ENCODE measurements at regions not wholly inside any gene's neighbourhood (a gene's known extent, or its start where the extent isn't known, plus 50 kb on each side); places are given as distances from the start of the nearest gene placed in this dataset.

DNA sequence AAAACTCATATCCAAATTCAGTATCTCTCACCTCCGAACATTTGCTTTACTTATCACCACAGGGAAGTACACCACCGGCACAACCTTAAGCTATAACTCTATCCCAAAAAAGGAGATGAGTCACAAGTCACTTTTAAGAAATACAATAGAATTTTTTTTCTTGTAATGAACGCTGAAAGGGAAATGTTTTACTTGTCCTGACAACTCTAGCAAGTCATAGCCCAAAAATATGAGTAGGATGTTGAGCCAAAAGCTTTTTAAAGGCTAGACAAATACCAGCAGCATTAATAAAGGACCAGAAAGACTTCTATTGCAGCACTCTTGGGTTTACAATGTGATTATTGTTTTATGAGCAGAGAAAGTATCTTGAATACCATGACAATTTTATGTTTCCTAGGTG is 147.3 kb upstream of the FST start:
- no peak for DNase-seq (ENCODE audit: low spot score in 2 of 2)
- H3K4me3 ChIP-seq: no peak overlapping the region
- H3K4me1 ChIP-seq: no peaks in the 10 kb centered on the region
- H3K9me3 ChIP-seq: no peaks in the 10 kb centered on the region
- H3K36me3 ChIP-seq (replicated peaks): no peaks in the 10 kb centered on the region
- no peaks in the 10 kb centered on the region for H3K27me3 ChIP-seq (ENCODE audit: low read depth)
- in situ Hi-C loops (cut with MboI; ENCODE audit: low sequenced_read_pairs): no loop called here

GRCh38 chr5:53334431-53334941 is 145.9 kb upstream of the FST start:
- no peak for DNase-seq (ENCODE audit: low spot score in 2 of 2)
- H3K9me3 ChIP-seq: no peaks in the 10 kb centered on the region
- no peaks in the 10 kb centered on the region for H3K27me3 ChIP-seq (ENCODE audit: low read depth)
- H3K4me1 ChIP-seq: no peaks in the 10 kb centered on the region
- H3K4me3 ChIP-seq: no peak overlapping the region
- in situ Hi-C loops (cut with MboI; ENCODE audit: low sequenced_read_pairs): no loop called here
- no peaks in the 10 kb centered on the region for H3K36me3 ChIP-seq (replicated peaks)

- H3K4me1 ChIP-seq: no peaks in the 10 kb centered on the region
- H3K9me3 ChIP-seq: no peaks in the 10 kb centered on the region
- DNase-seq (ENCODE audit: low spot score in 2 of 2): no peak
- in situ Hi-C loops (cut with MboI; ENCODE audit: low sequenced_read_pairs): no loop called here
- H3K4me3 ChIP-seq: no peak overlapping the region
- H3K36me3 ChIP-seq (replicated peaks): no peaks in the 10 kb centered on the region
- no peaks in the 10 kb centered on the region for H3K27me3 ChIP-seq (ENCODE audit: low read depth)
Measured at GRCh38 chr5:53335115-53335514, 145.3 kb upstream of the FST start.

DNA sequence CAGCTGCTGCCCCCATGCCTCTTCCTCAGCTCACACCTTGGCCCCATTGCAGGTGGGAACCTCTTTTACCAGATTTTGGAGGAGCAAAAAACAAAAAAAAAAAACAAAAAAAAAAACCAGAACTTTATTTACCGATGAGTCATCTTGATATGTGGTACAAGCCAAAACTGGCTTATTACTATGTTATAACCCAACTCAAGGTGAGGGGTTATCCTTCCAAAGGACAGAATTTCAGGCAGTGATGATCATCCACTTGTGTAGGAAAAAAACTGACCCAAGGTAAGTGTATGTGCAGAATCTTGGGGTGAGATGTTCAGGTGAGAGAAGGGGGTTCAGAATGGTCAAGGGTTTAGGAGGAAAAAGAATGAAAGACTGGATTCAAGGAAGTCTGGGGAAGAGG is 142.6 kb upstream of the FST start:
- Histone ChIP-seq H3K4me1 (no peaks in the 10 kb centered on the region), H3K27me3 (ENCODE audit: low read depth) (no peaks in the 10 kb centered on the region), H3K9me3 (no peaks in the 10 kb centered on the region), H3K36me3 (replicated peaks) (no peaks in the 10 kb centered on the region), H3K4me3 (no peak overlapping the region)
- in situ Hi-C loops (cut with MboI; ENCODE audit: low sequenced_read_pairs): no loop called here
- no peak for DNase-seq (ENCODE audit: low spot score in 2 of 2)

DNA sequence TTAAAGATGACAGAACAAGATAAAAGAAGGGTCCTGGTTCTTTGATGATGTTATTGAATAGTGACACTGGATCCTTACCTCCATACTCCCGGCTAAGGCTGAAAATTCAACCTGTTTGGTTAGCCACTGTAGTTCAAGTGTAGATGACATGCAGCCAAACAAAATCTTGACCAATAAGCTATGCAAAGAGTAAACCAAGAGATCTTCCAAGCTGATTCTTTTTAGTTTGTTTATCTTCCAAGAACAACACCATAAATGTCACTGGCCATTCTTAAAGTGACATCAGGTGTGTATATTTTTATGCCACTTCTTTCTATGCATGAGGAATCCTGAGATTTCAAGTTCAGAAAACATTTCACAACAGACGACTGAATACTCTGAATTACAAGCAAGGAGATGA is 141.5 kb upstream of the FST start:
- Histone ChIP-seq H3K4me3 (no peak overlapping the region), H3K36me3 (replicated peaks) (no peaks in the 10 kb centered on the region), H3K4me1 (no peaks in the 10 kb centered on the region), H3K27me3 (ENCODE audit: low read depth) (no peaks in the 10 kb centered on the region), H3K9me3 (no peaks in the 10 kb centered on the region)
- in situ Hi-C loops (cut with MboI; ENCODE audit: low sequenced_read_pairs): no loop called here
- DNase-seq (ENCODE audit: low spot score in 2 of 2): no peak

DNA sequence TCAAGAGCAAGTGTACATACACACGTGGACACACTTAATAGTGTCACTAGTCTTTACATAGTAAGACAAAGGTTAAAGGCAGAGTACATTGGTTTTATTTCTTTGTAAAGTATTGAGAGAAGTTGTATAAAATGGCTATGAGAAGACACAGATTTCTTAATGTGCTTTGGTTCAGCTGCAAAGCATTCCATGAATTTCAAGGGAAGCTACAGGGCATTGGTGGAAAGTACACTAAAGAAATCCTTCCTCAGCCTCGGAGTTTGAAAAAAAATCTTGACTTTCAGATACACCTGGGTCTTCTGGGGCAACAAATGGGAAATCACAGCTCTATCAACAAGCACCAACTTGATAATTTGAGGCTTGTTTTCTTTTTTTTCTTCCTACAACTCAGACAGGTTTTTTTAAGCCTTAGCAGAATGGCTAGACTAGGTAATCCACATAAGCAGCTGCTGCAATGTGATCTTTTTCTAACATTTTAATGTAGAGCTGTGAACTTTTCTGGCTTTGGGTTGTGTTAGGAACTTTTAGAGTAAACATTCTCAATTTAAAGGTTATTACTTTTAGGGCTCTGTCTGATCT is 140.4 kb upstream of the FST start:
- in situ Hi-C loops (cut with MboI; ENCODE audit: low sequenced_read_pairs): no loop called here
- H3K36me3 ChIP-seq (replicated peaks): no peaks in the 10 kb centered on the region
- DNase-seq (ENCODE audit: low spot score in 2 of 2): no peak
- H3K27me3 ChIP-seq (ENCODE audit: low read depth): no peaks in the 10 kb centered on the region
- no peaks in the 10 kb centered on the region for H3K9me3 ChIP-seq
- H3K4me3 ChIP-seq: no peak overlapping the region
- H3K4me1 ChIP-seq: no peaks in the 10 kb centered on the region

- Histone ChIP-seq H3K4me3 (no peak overlapping the region), H3K36me3 (replicated peaks) (no peaks in the 10 kb centered on the region), H3K9me3 (no peaks in the 10 kb centered on the region), H3K4me1 (no peaks in the 10 kb centered on the region), H3K27me3 (ENCODE audit: low read depth) (no peaks in the 10 kb centered on the region)
- DNase-seq (ENCODE audit: low spot score in 2 of 2): no peak
- in situ Hi-C loops (cut with MboI; ENCODE audit: low sequenced_read_pairs): no loop called here
Measured at GRCh38 chr5:53340956-53341750, 139.3 kb upstream of the FST start.

DNA sequence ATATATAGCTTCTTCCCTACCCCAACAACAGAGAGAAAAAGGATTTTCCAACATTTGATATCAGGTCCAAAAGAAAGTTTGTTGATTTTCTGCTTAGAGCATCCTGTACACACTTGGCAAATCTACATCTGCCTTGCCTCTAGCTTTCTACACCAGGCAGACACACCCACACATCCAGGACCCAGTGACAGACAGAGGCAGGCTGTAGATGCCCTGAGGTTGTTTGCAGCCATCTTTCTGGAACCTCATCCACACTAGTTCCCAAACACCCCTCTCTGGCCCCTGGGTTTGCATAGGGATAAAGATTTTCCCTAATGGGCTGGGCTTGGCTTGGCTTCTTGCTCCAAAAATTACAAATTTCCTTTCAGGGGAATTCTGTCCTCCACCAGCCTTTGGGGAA is 138.2 kb upstream of the FST start:
- in situ Hi-C loops (cut with MboI; ENCODE audit: low sequenced_read_pairs): no loop called here

GRCh38 chr5:53343187-53343586 is 137.2 kb upstream of the FST start:
- DNase-seq (ENCODE audit: low spot score in 2 of 2): no peak
- Histone ChIP-seq H3K4me1 (no peaks in the 10 kb centered on the region), H3K36me3 (replicated peaks) (no peaks in the 10 kb centered on the region), H3K4me3 (no peak overlapping the region), H3K9me3 (no peaks in the 10 kb centered on the region), H3K27me3 (ENCODE audit: low read depth) (no peaks in the 10 kb centered on the region)
- in situ Hi-C loops (cut with MboI; ENCODE audit: low sequenced_read_pairs): no loop called here

More for the DNA sequence above, 138.2 kb upstream of the FST start:
- Histone ChIP-seq H3K4me1 (no peaks in the 10 kb centered on the region), H3K9me3 (no peaks in the 10 kb centered on the region), H3K27me3 (ENCODE audit: low read depth) (no peaks in the 10 kb centered on the region), H3K36me3 (replicated peaks) (no peaks in the 10 kb centered on the region), H3K4me3 (no peak overlapping the region)
- no peak for DNase-seq (ENCODE audit: low spot score in 2 of 2)

GRCh38 chr5:53350368-53350767 is 130.1 kb upstream of the FST start:
- Histone ChIP-seq H3K36me3 (replicated peaks) (no peaks in the 10 kb centered on the region), H3K4me3 (no peak overlapping the region), H3K4me1 (no peaks in the 10 kb centered on the region), H3K9me3 (no peaks in the 10 kb centered on the region), H3K27me3 (ENCODE audit: low read depth) (0 out of 2 replicates have a peak, but pooled peaks cover 2% of the 10 kb centered on the region)
- in situ Hi-C loops (cut with MboI; ENCODE audit: low sequenced_read_pairs): no loop called here
- DNase-seq (ENCODE audit: low spot score in 2 of 2): no peak

DNA sequence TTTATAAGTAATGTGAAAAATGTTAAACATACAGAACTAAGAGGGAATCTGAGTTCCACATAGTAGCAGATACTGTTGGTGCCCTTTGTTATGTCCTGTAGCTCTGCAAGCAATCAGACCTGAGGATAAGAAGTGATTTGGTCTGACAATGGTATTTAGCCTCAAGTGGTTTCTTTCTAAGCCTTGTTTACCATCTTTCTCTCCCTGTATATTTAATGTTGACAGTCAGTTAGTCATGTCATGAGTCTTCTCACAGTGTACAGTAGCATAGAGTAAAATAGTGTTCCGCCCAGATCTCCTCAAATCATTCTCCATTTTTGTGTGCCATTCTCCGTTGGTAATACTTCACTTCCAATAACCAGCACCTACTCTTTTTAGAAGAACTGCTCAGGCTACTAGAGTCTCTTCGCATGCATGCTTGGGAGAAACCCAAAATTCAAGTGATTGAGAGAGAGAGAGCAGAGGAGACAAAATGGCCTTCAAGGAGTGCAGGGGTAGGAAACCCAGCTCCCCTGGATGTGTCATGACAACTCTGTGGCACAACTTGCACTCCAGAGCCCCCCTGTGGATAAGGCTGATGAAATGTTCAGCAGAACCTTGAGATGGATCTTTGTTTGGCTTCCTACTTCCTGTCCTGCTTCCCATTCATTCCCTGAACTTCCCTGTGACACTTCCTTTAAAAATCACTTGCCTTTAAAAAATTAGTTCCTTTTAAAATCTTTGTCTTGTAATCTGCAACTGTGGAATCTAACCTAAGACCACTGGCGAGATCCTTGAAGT is 129.2 kb upstream of the FST start:
- in situ Hi-C loops (cut with MboI; ENCODE audit: low sequenced_read_pairs): no loop called here

GRCh38 chr5:53355316-53355715 is 125.1 kb upstream of the FST start:
- H3K4me3 ChIP-seq: no peak overlapping the region
- no peak for DNase-seq (ENCODE audit: low spot score in 2 of 2)
- H3K4me1 ChIP-seq: no peaks in the 10 kb centered on the region
- H3K9me3 ChIP-seq: no peaks in the 10 kb centered on the region
- no peaks in the 10 kb centered on the region for H3K36me3 ChIP-seq (replicated peaks)
- no peaks in the 10 kb centered on the region for H3K27me3 ChIP-seq (ENCODE audit: low read depth)
- in situ Hi-C loops (cut with MboI; ENCODE audit: low sequenced_read_pairs): no loop called here

More for the DNA sequence above, 129.2 kb upstream of the FST start:
- Histone ChIP-seq H3K36me3 (replicated peaks) (no peaks in the 10 kb centered on the region), H3K4me3 (no peak overlapping the region), H3K9me3 (no peaks in the 10 kb centered on the region), H3K4me1 (no peaks in the 10 kb centered on the region), H3K27me3 (ENCODE audit: low read depth) (0 out of 2 replicates have a peak, but pooled peaks cover 2% of the 10 kb centered on the region)
- no peak for DNase-seq (ENCODE audit: low spot score in 2 of 2)

DNA sequence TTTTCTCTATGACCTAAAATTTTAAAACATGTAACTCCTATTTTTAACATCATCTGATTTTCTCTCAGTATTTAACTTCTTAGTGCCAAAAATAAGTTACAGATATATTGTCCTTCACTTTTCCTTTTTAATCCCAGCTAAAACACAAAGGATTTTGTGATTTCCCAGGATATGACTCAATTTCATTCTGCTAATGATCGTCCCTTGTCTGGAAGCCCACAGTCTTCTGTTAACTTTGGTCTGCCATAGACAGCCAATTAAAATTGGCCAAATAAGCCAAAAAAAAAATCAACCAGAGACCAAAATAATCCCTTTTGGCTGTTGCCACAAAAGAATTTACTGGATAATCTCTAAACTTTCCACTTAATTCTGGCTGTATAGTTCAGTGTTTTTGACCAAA is 124.5 kb upstream of the FST start:
- no peak overlapping the region for H3K4me3 ChIP-seq
- no peaks in the 10 kb centered on the region for H3K9me3 ChIP-seq
- DNase-seq (ENCODE audit: low spot score in 2 of 2): no peak
- H3K36me3 ChIP-seq (replicated peaks): no peaks in the 10 kb centered on the region
- no peaks in the 10 kb centered on the region for H3K27me3 ChIP-seq (ENCODE audit: low read depth)
- in situ Hi-C loops (cut with MboI; ENCODE audit: low sequenced_read_pairs): no loop called here
- no peaks in the 10 kb centered on the region for H3K4me1 ChIP-seq

GRCh38 chr5:53357439-53357838 is 123.0 kb upstream of the FST start:
- H3K4me3 ChIP-seq: no peak overlapping the region
- DNase-seq (ENCODE audit: low spot score in 2 of 2): no peak
- no peaks in the 10 kb centered on the region for H3K27me3 ChIP-seq (ENCODE audit: low read depth)
- H3K36me3 ChIP-seq (replicated peaks): no peaks in the 10 kb centered on the region
- H3K9me3 ChIP-seq: no peaks in the 10 kb centered on the region
- in situ Hi-C loops (cut with MboI; ENCODE audit: low sequenced_read_pairs): no loop called here
- H3K4me1 ChIP-seq: no peaks in the 10 kb centered on the region

Measured in HAP-1 (cell line).